A673 (cell line): ENCODE measurements at regions not wholly inside any gene's neighbourhood (a gene's known extent, or its start where the extent isn't known, plus 50 kb on each side); places are given as distances from the start of the nearest gene placed in this dataset.

ENCODE experiments used
- BruUV-seq: library from RNA; stranded (reverse); fragments of 400-500 nt; replicated peaks from 2 replicates; lab custom pipeline; 2021; lab: Mats Ljungman, UMichigan
- CTCF ChIA-PET: fragments of 300-600 bp; sonication (Branson Sonifier 250); formaldehyde crosslinking; loops from one replicate; lab custom pipeline; 2022; ENCODE audit warnings: antibody characterized with exemption; lab: Charles Lee
- POLR2A ChIA-PET: fragments of 300-600 bp; sonication (Branson Sonifier 250); formaldehyde crosslinking; loops from one replicate; lab custom pipeline; 2022; ENCODE audit warnings: antibody characterized with exemption; ENCODE audit not compliant: low non-redundant PET; lab: Charles Lee
- DNase-seq: peaks from one replicate; pipeline ENCODE4 v3.0.0-alpha.2; 2015; ENCODE audit warnings: low spot score
- H3K27ac ChIP-seq: fragments of 200-600 bp; sonication (generic); 2 replicates; pipeline ENCODE4 v1.5.1; 2016; ENCODE audit warnings: mixed run types, low read depth, mild to moderate bottlenecking, mixed read lengths, antibody characterized with exemption, low read length; ENCODE audit not compliant: poor library complexity, severe bottlenecking
- H3K27me3 ChIP-seq: fragments of 200-600 bp; sonication (generic); replicated peaks from 2 replicates; pipeline ENCODE4 v1.6.1; 2017; ENCODE audit warnings: mixed run types, low read depth, mild to moderate bottlenecking, mixed read lengths, antibody characterized with exemption, low read length; ENCODE audit not compliant: insufficient read depth, poor library complexity
- H3K36me3 ChIP-seq: fragments of 200-600 bp; sonication (generic); 2 replicates; pipeline ENCODE4 v1.6.1; 2016; ENCODE audit warnings: mixed run types, mild to moderate bottlenecking, mixed read lengths, antibody characterized with exemption, low read length; ENCODE audit not compliant: insufficient read depth, poor library complexity, severe bottlenecking
- H3K4me1 ChIP-seq: fragments of 200-600 bp; sonication (generic); 2 replicates; pipeline ENCODE4 v1.6.1; 2017; ENCODE audit warnings: mixed run types, mild to moderate bottlenecking, mixed read lengths, antibody characterized with exemption, low read length; ENCODE audit not compliant: insufficient read depth, poor library complexity, severe bottlenecking
- H3K4me3 ChIP-seq: fragments of 200-600 bp; sonication (generic); 2 replicates; pipeline ENCODE4 v1.5.1; 2016; ENCODE audit warnings: low read depth, mixed run types, mild to moderate bottlenecking, mixed read lengths, low read length; ENCODE audit not compliant: poor library complexity, severe bottlenecking
- H3K9me3 ChIP-seq: fragments of 200-600 bp; sonication (generic); 2 replicates; pipeline ENCODE4 v1.6.1; 2016; ENCODE audit warnings: mixed run types, low read depth, mild to moderate bottlenecking, mixed read lengths, antibody characterized with exemption, low read length; ENCODE audit not compliant: poor library complexity, severe bottlenecking
- CTCF ChIP-seq: fragments of 300-800, 200-600 bp; sonication (generic); conservative IDR thresholded peaks from 2 replicates; pipeline ENCODE4 v1.5.1; 2017; ENCODE audit warnings: low read depth, mild to moderate bottlenecking, antibody characterized with exemption, low read length, moderate library complexity, mixed read lengths
- EZH2 ChIP-seq: fragments of 200-600 bp; sonication (generic); IDR thresholded peaks from 2 replicates; pipeline ENCODE4 v1.6.1; 2017; ENCODE audit warnings: borderline replicate concordance, low read depth, mild to moderate bottlenecking, mixed read lengths, antibody characterized with exemption, low read length; ENCODE audit not compliant: poor library complexity, severe bottlenecking
- intact Hi-C: fragments of 100-400 bp; cut with micrococcal nuclease; formaldehyde crosslinking; loops from one replicate; pipeline ENCODE4 v1.10.0; 2022; ENCODE audit not compliant: unreplicated experiment

- H3K36me3 ChIP-seq, result no peaks in the 10 kb centered on the region
- no peaks in the 10 kb centered on the region for H3K4me1 ChIP-seq
- H3K9me3 ChIP-seq, result no peaks in the 10 kb centered on the region
- CTCF ChIA-PET, result no interaction called here
- no peak overlapping the region for H3K27ac ChIP-seq
- POLR2A ChIA-PET, result no interaction called here
- no TSS peak for BruUV-seq
- no peak for TF ChIP-seq CTCF
- H3K4me3 ChIP-seq, result no peak overlapping the region
- DNase-seq, result no peak
- intact Hi-C loops, result no loop called here
- no peaks in the 10 kb centered on the region for H3K27me3 ChIP-seq
Observed at GRCh38 chr7:340979-341694, 51.2 kb downstream of the FOXL3 start.

- H3K36me3 ChIP-seq, result no peaks in the 10 kb centered on the region
Observed at GRCh38 chr7:341841-342638, 52.1 kb downstream of the FOXL3 start.

GRCh38 chr7:342681-343216, 52.8 kb downstream of the FOXL3 start:
- Histone ChIP-seq H3K4me3 (no peak overlapping the region), H3K9me3 (no peaks in the 10 kb centered on the region), H3K27me3 (no peaks in the 10 kb centered on the region), H3K4me1 (peaks cover 4% of the 10 kb centered on the region), H3K36me3 (no peaks in the 10 kb centered on the region), H3K27ac (no peak overlapping the region)
- TF ChIP-seq EZH2 (no peak), CTCF (no peak)
- POLR2A ChIA-PET, result no interaction called here
- intact Hi-C loops, result no loop called here
- DNase-seq, result no peak
- CTCF ChIA-PET, result no interaction called here
- no TSS peak for BruUV-seq

More at GRCh38 chr7:341841-342638, 52.1 kb downstream of the FOXL3 start:
- Histone ChIP-seq H3K4me1 (no peaks in the 10 kb centered on the region), H3K4me3 (no peak overlapping the region), H3K27me3 (no peaks in the 10 kb centered on the region), H3K9me3 (no peaks in the 10 kb centered on the region), H3K27ac (no peak overlapping the region)
- intact Hi-C loops, result no loop called here
- DNase-seq, result no peak
- BruUV-seq, result no TSS peak
- ChIA-PET POLR2A (no interaction called here), CTCF (no interaction called here)
- TF ChIP-seq CTCF (no peak), EZH2 (no peak)
